ENCODE measurements at regions not wholly inside any gene's neighbourhood (a gene's known extent, or its start where the extent isn't known, plus 50 kb on each side); places are given as distances from the start of the nearest gene placed in this dataset.

GRCh38 chr2:133721118-133721517 is 152.9 kb upstream of the NCKAP5 start:
- DNase-seq: no peak

- no peak for DNase-seq
Measured at GRCh38 chr2:133723133-133723532, 154.9 kb upstream of the NCKAP5 start.

GRCh38 chr2:133726973-133727372 is 158.7 kb upstream of the NCKAP5 start:
- no peak for DNase-seq

- no peak for DNase-seq
Measured at GRCh38 chr2:133732059-133732458, 163.8 kb upstream of the NCKAP5 start.

- DNase-seq: no peak
Measured at GRCh38 chr2:133732982-133733900, 165.0 kb upstream of the NCKAP5 start.

- DNase-seq: no peak
Measured at GRCh38 chr2:133733901-133734255, 165.6 kb upstream of the NCKAP5 start.

GRCh38 chr2:133734716-133735495 is 166.6 kb upstream of the NCKAP5 start:
- DNase-seq: no peak

- no peak for DNase-seq
Measured at GRCh38 chr2:133736674-133737073, 168.4 kb upstream of the NCKAP5 start.

GRCh38 chr2:133737242-133737993 is 169.2 kb upstream of the NCKAP5 start:
- DNase-seq: no peak

GRCh38 chr2:133739039-133739438 is 170.8 kb upstream of the NCKAP5 start:
- DNase-seq: no peak

- no peak for DNase-seq
Measured at GRCh38 chr2:133740500-133740899, 172.2 kb upstream of the NCKAP5 start.

- DNase-seq: no peak
Measured at GRCh38 chr2:133748007-133748700, 179.9 kb upstream of the NCKAP5 start.

- DNase-seq: no peak
Measured at GRCh38 chr2:133753665-133754064, 185.4 kb upstream of the NCKAP5 start.

- no peak for DNase-seq
Measured at GRCh38 chr2:133755480-133756300, 187.4 kb upstream of the NCKAP5 start.

GRCh38 chr2:133756833-133757232 is 188.6 kb upstream of the NCKAP5 start:
- no peak for DNase-seq

- DNase-seq: no peak
Measured at GRCh38 chr2:133760376-133760775, 192.1 kb upstream of the NCKAP5 start.

- DNase-seq: no peak
Measured at GRCh38 chr2:133765658-133766057, 197.4 kb upstream of the NCKAP5 start.

GRCh38 chr2:133766164-133766832 is 198.0 kb upstream of the NCKAP5 start:
- DNase-seq: no peak

GRCh38 chr2:133768256-133768655 is 200.0 kb upstream of the NCKAP5 start:
- no peak for DNase-seq

- no peak for DNase-seq
Measured at GRCh38 chr2:133768658-133769435, 200.6 kb upstream of the NCKAP5 start.
